ENCODE measurements at regions not wholly inside any gene's neighbourhood (a gene's known extent, or its start where the extent isn't known, plus 50 kb on each side); places are given as distances from the start of the nearest gene placed in this dataset.

- TF ChIP-seq SIN3A (IDR thresholded peaks at IDR 0.05; ENCODE audit: low read depth) (no peak), ZFX (IDR thresholded peaks at IDR 0.05) (no peak), CTCF (IDR thresholded peaks at IDR 0.05 in 2 of 3, conservative IDR thresholded peaks at IDR 0.05 in 1 of 3; ENCODE audit: borderline replicate concordance in 1 of 3, insufficient read depth in 1 of 3, low read depth in 2 of 3, low read length in 2 of 3) (no peak), POLR2A (IDR thresholded peaks at IDR 0.05; ENCODE audit: borderline replicate concordance, extremely low read depth, insufficient read depth, insufficient read length) (no peak), EZH2 (IDR thresholded peaks at IDR 0.05) (no peak), POLR2AphosphoS5 (IDR thresholded peaks at IDR 0.05; ENCODE audit: low read depth, low read length) (no peak)
These were observed 554.8 kb upstream of the PABPC4L start for GRCh38 chr4:134756421-134756820.

Measured in HCT116 (cell line).